A673 (cell line): ENCODE measurements at regions not wholly inside any gene's neighbourhood (a gene's known extent, or its start where the extent isn't known, plus 50 kb on each side); places are given as distances from the start of the nearest gene placed in this dataset.
A peak's percentile ranks its signal among the peaks of the same experiment; 100 is the strongest.

Experiments
- BruUV-seq: library from RNA; stranded (reverse); fragments of 400-500 nt; replicated peaks from 2 replicates; lab custom pipeline; 2021; lab: Mats Ljungman, UMichigan
- CTCF ChIA-PET: fragments of 300-600 bp; sonication (Branson Sonifier 250); formaldehyde crosslinking; loops from one replicate; lab custom pipeline; 2022; ENCODE audit warnings: antibody characterized with exemption; lab: Charles Lee
- POLR2A ChIA-PET: fragments of 300-600 bp; sonication (Branson Sonifier 250); formaldehyde crosslinking; loops from one replicate; lab custom pipeline; 2022; ENCODE audit warnings: antibody characterized with exemption; ENCODE audit not compliant: low non-redundant PET; lab: Charles Lee
- DNase-seq: peaks from one replicate; pipeline ENCODE4 v3.0.0-alpha.2; 2015; ENCODE audit warnings: low spot score
- H3K27ac ChIP-seq: fragments of 200-600 bp; sonication (generic); 2 replicates; pipeline ENCODE4 v1.5.1; 2016; ENCODE audit warnings: mixed run types, low read depth, mild to moderate bottlenecking, mixed read lengths, antibody characterized with exemption, low read length; ENCODE audit not compliant: poor library complexity, severe bottlenecking
- H3K27me3 ChIP-seq: fragments of 200-600 bp; sonication (generic); replicated peaks from 2 replicates; pipeline ENCODE4 v1.6.1; 2017; ENCODE audit warnings: mixed run types, low read depth, mild to moderate bottlenecking, mixed read lengths, antibody characterized with exemption, low read length; ENCODE audit not compliant: insufficient read depth, poor library complexity
- H3K36me3 ChIP-seq: fragments of 200-600 bp; sonication (generic); 2 replicates; pipeline ENCODE4 v1.6.1; 2016; ENCODE audit warnings: mixed run types, mild to moderate bottlenecking, mixed read lengths, antibody characterized with exemption, low read length; ENCODE audit not compliant: insufficient read depth, poor library complexity, severe bottlenecking
- H3K4me1 ChIP-seq: fragments of 200-600 bp; sonication (generic); 2 replicates; pipeline ENCODE4 v1.6.1; 2017; ENCODE audit warnings: mixed run types, mild to moderate bottlenecking, mixed read lengths, antibody characterized with exemption, low read length; ENCODE audit not compliant: insufficient read depth, poor library complexity, severe bottlenecking
- H3K4me3 ChIP-seq: fragments of 200-600 bp; sonication (generic); 2 replicates; pipeline ENCODE4 v1.5.1; 2016; ENCODE audit warnings: low read depth, mixed run types, mild to moderate bottlenecking, mixed read lengths, low read length; ENCODE audit not compliant: poor library complexity, severe bottlenecking
- H3K9me3 ChIP-seq: fragments of 200-600 bp; sonication (generic); 2 replicates; pipeline ENCODE4 v1.6.1; 2016; ENCODE audit warnings: mixed run types, low read depth, mild to moderate bottlenecking, mixed read lengths, antibody characterized with exemption, low read length; ENCODE audit not compliant: poor library complexity, severe bottlenecking
- CTCF ChIP-seq: fragments of 300-800, 200-600 bp; sonication (generic); conservative IDR thresholded peaks from 2 replicates; pipeline ENCODE4 v1.5.1; 2017; ENCODE audit warnings: low read depth, mild to moderate bottlenecking, antibody characterized with exemption, low read length, moderate library complexity, mixed read lengths
- EZH2 ChIP-seq: fragments of 200-600 bp; sonication (generic); IDR thresholded peaks from 2 replicates; pipeline ENCODE4 v1.6.1; 2017; ENCODE audit warnings: borderline replicate concordance, low read depth, mild to moderate bottlenecking, mixed read lengths, antibody characterized with exemption, low read length; ENCODE audit not compliant: poor library complexity, severe bottlenecking
- intact Hi-C: fragments of 100-400 bp; cut with micrococcal nuclease; formaldehyde crosslinking; loops from one replicate; pipeline ENCODE4 v1.10.0; 2022; ENCODE audit not compliant: unreplicated experiment

GRCh38 chrX:43121637-43122036 lies 343.7 kb upstream of the PPP1R2C start:
- TF ChIP-seq CTCF (peak; percentile 25; the same call in 1 of the 2 replicates), EZH2 (no peak)
- H3K9me3 ChIP-seq, result no peaks in the 10 kb centered on the region
- no peaks in the 10 kb centered on the region for H3K36me3 ChIP-seq
- H3K4me1 ChIP-seq, result no peaks in the 10 kb centered on the region
- no peak overlapping the region for H3K4me3 ChIP-seq
- intact Hi-C loops, result no loop called here
- no TSS peak for BruUV-seq
- H3K27ac ChIP-seq, result no peak overlapping the region
- H3K27me3 ChIP-seq, result no peaks in the 10 kb centered on the region
- POLR2A ChIA-PET, result no interaction called here
- no peak for DNase-seq
- CTCF ChIA-PET, result no interaction called here

GRCh38 chrX:43139645-43140044 lies 361.7 kb upstream of the PPP1R2C start:
- H3K4me1 ChIP-seq, result no peaks in the 10 kb centered on the region
- ChIA-PET CTCF (no interaction called here), POLR2A (no interaction called here)
- no peaks in the 10 kb centered on the region for H3K36me3 ChIP-seq
- no peak overlapping the region for H3K27ac ChIP-seq
- no peaks in the 10 kb centered on the region for H3K9me3 ChIP-seq
- BruUV-seq, result no TSS peak
- H3K4me3 ChIP-seq, result no peak overlapping the region
- TF ChIP-seq CTCF (no peak), EZH2 (no peak)
- intact Hi-C loops, result no loop called here
- no peak for DNase-seq
- H3K27me3 ChIP-seq, result no peaks in the 10 kb centered on the region

- no peak for TF ChIP-seq EZH2
- TF ChIP-seq CTCF, result no peak
- Histone ChIP-seq H3K4me3 (no peak overlapping the region), H3K9me3 (no peaks in the 10 kb centered on the region), H3K27ac (no peak overlapping the region), H3K4me1 (no peaks in the 10 kb centered on the region), H3K27me3 (no peaks in the 10 kb centered on the region), H3K36me3 (no peaks in the 10 kb centered on the region)
- no TSS peak for BruUV-seq
- no peak for DNase-seq
- POLR2A ChIA-PET, result no interaction called here
- intact Hi-C loops, result no loop called here
- CTCF ChIA-PET, result no interaction called here
Measured at GRCh38 chrX:43140582-43140981, 362.6 kb upstream of the PPP1R2C start.
